GM19438 (cell line): ENCODE measurements at regions not wholly inside any gene's neighbourhood (a gene's known extent, or its start where the extent isn't known, plus 50 kb on each side); places are given as distances from the start of the nearest gene placed in this dataset.
"Not testable (repeated sequence)": the region's sequence is repeated elsewhere in the genome, so short reads cannot be mapped to it uniquely, and the experiment has no call there.

Experiments
- ATAC-seq: cut with Tn5 transposase; IDR thresholded peaks from one replicate; pipeline ENCODE4 v1.9.1; 2021; ENCODE audit warnings: low read depth; ENCODE audit not compliant: unreplicated experiment

DNA sequence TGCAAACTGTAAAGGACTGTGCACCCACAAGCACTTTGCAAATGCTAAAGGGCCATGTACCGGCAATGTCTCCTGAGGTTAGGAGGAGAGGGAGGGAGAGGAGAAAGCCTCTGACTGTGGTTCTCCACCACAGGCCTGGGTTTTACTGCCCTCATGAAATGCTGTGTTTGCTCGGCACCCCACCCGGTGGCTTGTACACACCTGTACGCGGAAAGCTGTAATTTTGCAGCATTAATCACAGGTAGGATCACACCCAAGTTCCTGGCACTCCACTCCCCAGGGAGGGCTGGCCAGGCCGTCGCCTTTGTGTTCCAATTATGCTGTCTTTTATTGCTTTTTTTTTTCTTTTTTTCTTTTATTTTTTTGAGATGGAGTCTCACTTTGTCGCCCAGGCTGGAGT lies 78.5 kb upstream of the MYL10 start:
- no peak for ATAC-seq

GRCh38 chr7:101708223-101708622 lies 79.1 kb upstream of the MYL10 start:
- ATAC-seq, result no peak

- no peak for ATAC-seq
Observed at GRCh38 chr7:101712652-101713051, 83.6 kb upstream of the MYL10 start.

- no peak for ATAC-seq
Observed at GRCh38 chr7:101714097-101714496, 85.0 kb upstream of the MYL10 start.

DNA sequence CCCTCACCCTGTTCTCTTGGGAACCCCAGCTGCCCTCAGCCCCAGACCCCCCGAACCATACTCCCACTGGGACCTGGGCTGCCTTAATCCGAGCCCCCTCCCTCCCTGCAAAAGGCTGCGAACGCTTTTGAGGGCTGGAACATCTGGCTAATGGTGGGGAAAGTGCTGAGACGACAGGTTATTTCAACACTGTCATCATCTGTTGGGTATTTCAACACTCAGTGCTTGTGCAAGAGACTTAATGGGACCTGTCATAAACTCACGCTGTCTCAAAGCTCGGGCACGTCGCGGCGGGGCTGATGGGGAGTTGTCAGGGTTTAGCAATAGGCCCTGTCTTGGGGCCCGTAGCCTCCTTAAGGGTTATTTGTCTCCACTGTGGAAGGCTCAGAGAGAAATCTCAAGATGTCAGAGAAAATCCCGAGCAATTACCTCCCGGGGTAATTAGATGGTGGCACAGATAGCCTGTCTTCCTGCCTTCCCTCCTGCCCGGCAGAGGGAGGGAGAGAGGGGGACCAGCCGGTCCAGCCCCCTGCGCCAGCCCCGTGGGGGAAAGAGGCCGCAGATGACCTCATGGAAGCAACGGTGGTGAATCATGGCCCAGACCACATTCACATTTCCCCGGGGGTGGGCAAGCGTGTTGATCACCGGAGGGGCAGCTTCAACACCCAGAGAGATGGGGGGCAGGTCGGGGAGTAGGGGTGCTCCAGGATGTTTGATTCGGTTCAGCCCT lies 88.7 kb upstream of the MYL10 start:
- no peak for ATAC-seq

DNA sequence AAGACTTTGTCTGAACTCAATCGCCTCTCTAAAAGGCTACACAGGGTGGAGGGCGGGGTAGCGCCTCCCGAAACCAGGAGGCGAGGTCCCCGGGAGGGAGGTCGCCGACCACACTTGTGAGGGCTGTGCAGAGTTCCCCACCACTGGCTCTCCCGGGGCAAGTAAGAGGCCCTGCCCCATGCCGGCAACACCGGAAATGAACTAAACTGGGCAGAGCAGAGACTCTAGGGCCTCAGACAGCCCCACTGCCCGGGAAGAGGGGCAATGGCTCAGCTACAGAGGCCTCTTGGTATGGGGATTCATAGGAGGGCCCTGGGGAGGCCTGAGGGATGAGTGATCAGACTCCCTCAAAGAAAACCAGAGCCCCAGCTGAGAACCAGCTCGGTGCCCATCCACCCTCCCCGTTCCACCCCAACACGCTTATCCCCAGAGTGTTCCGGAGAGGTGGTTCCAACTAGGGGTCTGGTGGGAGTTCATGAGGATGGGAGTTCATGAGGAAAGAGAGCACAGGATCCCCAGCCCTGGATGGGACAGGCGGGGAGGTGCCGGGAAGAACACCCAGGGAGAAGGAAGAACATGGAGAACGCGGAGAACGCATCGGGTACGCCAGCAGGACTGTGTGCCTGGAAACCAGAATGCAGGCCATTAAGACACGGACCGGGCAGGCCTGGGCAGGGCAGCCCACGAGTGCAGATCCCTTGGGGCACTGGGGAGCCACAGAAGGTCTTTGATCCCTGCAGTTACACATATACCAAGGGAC lies 89.4 kb upstream of the MYL10 start:
- no peak for ATAC-seq

GRCh38 chr7:101719123-101719470 lies 90.0 kb upstream of the MYL10 start:
- no peak for ATAC-seq

GRCh38 chr7:101720324-101720723 lies 91.2 kb upstream of the MYL10 start:
- ATAC-seq, result no peak

GRCh38 chr7:101722247-101722646 lies 93.2 kb upstream of the MYL10 start:
- ATAC-seq, result no peak

GRCh38 chr7:101723835-101724234 lies 93.6 kb upstream of the CUX1 start:
- no peak for ATAC-seq

DNA sequence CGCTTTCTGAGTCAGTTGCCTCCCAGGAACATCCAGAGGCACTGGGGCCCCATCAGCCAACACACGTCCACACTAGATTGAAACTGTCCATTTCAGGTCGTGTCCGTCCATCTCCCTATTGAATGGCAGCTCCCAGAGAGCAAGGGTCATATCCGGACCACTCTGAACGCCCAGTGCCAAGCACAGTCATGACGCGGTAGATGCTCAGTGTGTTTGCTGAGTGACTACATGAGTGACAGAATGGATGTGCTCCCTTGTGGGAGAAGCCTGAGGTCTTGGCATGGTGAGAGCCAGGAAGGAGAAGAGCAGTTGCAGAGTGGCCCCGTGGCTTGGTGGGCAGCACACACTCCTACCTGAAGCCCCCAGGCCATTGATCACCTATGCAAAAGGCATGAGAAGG lies 92.5 kb upstream of the CUX1 start:
- ATAC-seq, result no peak

GRCh38 chr7:101725921-101726320 lies 91.5 kb upstream of the CUX1 start:
- no peak for ATAC-seq

DNA sequence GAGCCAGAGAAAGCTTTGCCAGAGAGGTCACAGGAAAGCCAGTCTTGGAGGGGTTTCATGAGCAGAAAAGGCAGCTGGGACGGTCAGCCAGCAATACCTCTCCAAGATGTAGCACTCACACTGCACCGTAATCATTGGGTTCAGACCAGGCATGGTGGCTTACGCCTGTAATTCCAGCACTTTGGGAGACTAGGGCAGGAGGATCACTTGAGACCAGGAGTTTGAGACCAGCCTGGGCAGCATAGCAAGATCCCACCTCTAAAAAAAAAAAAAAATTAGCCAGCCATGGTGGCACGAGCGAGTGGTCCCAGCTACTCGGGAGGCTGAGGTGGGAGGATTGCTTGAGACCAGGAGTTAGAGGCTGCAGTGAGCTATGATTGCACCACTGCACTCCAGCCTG lies 90.2 kb upstream of the CUX1 start:
- ATAC-seq, result no peak

GRCh38 chr7:101728128-101728527 lies 89.3 kb upstream of the CUX1 start:
- ATAC-seq, result no peak

GRCh38 chr7:101728873-101729240 lies 88.6 kb upstream of the CUX1 start:
- not testable (repeated sequence) for ATAC-seq

- ATAC-seq, result no peak
Observed at GRCh38 chr7:101729241-101729883, 88.1 kb upstream of the CUX1 start.

- ATAC-seq, result no peak
Observed at GRCh38 chr7:101731502-101732084, 85.8 kb upstream of the CUX1 start.

DNA sequence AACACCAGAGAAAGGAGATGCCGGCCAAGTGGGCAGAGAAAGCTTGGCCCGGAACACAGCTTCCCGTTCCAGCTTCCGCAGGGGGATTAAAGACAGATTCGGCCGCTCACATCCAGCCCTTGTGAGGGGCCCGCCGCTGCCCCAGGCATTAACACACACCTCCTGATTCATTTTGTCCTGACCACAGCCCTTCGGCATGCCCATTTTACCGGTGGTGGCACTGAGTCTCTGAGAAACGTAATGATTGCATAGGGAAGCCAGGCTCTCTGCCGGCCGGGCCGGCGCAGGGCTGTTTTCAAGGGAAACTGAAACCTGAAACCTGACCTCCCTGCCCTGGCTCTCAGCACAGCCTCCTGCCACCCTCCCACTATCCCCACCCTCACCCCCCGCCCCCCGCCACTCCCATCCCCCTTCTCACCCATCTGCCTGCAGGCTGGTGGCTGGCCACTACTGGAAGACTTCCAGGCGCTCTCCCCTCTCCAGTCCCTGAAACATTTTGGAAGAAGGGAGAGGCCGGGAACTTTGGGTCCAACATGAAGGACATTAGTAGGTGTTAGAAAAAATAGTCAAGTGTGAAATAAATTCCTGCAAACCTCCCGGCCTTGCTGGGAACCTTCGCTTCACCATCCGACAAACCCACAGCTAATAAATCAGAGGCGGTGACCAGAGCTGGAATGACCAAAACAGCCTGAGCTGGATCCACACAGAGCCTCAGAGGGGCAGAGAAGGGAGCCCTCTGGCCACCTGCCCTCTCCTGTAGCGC lies 83.5 kb upstream of the CUX1 start:
- ATAC-seq, result no peak

DNA sequence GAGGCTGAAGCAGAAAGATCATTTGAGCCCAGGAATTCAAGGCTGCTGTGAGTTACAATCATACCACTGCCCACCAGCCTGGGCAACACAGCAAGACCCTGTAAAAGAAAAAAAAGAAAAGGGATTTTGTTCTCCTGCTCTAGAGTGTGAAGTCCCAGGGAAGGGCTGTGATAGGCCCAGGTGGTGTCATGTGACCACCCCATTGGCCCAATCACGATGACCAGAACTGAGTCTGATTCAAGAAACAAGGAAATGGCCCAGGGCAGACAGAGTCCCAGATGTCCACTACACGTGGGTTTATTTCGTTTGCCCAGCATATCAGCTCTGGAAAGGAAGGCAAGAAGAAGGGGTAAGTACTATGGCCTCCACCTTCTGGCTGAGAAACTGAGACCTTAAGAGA lies 81.3 kb upstream of the CUX1 start:
- no peak for ATAC-seq

- no peak for ATAC-seq
Observed at GRCh38 chr7:101739775-101740398, 77.5 kb upstream of the CUX1 start.
